ENCODE measurements at regions not wholly inside any gene's neighbourhood (a gene's known extent, or its start where the extent isn't known, plus 50 kb on each side); places are given as distances from the start of the nearest gene placed in this dataset.

- no peak for TF ChIP-seq CTCF (IDR thresholded peaks at IDR 0.05)
- no peak for TF ChIP-seq POLR2A (IDR thresholded peaks at IDR 0.05)
These were observed 98.9 kb upstream of the PJA1 start for GRCh38 chrX:69264158-69264581.

Data from testis (tissue), 2 donors.